Vagina (tissue), 2 donors: ENCODE measurements at regions not wholly inside any gene's neighbourhood (a gene's known extent, or its start where the extent isn't known, plus 50 kb on each side); places are given as distances from the start of the nearest gene placed in this dataset.

ENCODE experiments used
- POLR2A ChIP-seq, 2 donors: fragments of 450-650 bp; IDR thresholded peaks; one replicate each; pipeline ENCODE4 v1.6.1; 2017; ENCODE audit warnings: antibody characterized with exemption in 2 of 2, mild to moderate bottlenecking in 2 of 2, moderate library complexity in 2 of 2
- TF ChIP-seq, protein P1 (sequence below), 3 experiments: fragments of 450-650 bp in 2 of 3; fragments of 200-600 bp in 1 of 3; sonication (generic) in 1 of 3; IDR thresholded peaks; one replicate each; pipeline ENCODE4 v1.5.1; 2017 to 2019; ENCODE audit warnings: antibody characterized with exemption in 3 of 3, mild to moderate bottlenecking in 2 of 3, moderate library complexity in 2 of 3

DNA sequence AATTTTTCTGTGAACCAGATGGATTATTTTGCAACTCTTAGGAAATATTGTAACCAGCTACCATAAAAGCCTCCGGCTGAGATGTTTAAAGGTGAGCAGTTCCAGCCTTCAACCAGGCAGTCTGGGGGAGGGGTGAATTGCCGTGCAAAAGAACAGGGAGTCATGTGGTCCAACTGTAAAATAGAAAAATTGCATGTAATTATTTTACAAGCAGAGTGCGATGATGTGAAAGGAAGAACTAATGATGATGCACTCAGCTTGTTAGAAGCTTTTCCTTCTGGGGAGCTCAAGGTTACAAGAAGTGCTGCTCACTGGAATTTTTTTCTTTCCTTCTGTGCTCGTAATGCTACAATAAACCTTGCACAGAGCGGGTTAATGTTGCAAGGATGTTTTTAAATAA, 188.7 kb upstream of the ITGA1 start:
- TF ChIP-seq, protein P1, sequence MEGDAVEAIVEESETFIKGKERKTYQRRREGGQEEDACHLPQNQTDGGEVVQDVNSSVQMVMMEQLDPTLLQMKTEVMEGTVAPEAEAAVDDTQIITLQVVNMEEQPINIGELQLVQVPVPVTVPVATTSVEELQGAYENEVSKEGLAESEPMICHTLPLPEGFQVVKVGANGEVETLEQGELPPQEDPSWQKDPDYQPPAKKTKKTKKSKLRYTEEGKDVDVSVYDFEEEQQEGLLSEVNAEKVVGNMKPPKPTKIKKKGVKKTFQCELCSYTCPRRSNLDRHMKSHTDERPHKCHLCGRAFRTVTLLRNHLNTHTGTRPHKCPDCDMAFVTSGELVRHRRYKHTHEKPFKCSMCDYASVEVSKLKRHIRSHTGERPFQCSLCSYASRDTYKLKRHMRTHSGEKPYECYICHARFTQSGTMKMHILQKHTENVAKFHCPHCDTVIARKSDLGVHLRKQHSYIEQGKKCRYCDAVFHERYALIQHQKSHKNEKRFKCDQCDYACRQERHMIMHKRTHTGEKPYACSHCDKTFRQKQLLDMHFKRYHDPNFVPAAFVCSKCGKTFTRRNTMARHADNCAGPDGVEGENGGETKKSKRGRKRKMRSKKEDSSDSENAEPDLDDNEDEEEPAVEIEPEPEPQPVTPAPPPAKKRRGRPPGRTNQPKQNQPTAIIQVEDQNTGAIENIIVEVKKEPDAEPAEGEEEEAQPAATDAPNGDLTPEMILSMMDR (IDR thresholded peaks at IDR 0.05) = no peak
- no peak for TF ChIP-seq POLR2A (IDR thresholded peaks at IDR 0.05)
